H1 (cell line): ENCODE measurements at regions not wholly inside any gene's neighbourhood (a gene's known extent, or its start where the extent isn't known, plus 50 kb on each side); places are given as distances from the start of the nearest gene placed in this dataset.

ENCODE experiments used
- CTCF ChIA-PET: fragments of 300-600 bp; sonication (Branson Sonifier 250); formaldehyde crosslinking; loops from one replicate; lab custom pipeline; 2021; ENCODE audit not compliant: partially characterized antibody; lab: Charles Lee
- POLR2A ChIA-PET: fragments of 300-600 bp; sonication (Branson Sonifier 250); formaldehyde crosslinking; loops from one replicate; lab custom pipeline; 2021; ENCODE audit warnings: inconsistent platforms; ENCODE audit not compliant: partially characterized antibody; lab: Charles Lee
- DNase-seq, 2 experiments: peaks; one replicate each; pipeline versions ENCODE4 v3.0.0 to v3.0.0-alpha.2; 2010 to 2022; ENCODE audit warnings: low spot score in 2 of 2, low read depth in 1 of 2, mixed read lengths in 1 of 2
- FAIRE-seq: peaks from 2 replicates; lab custom pipeline; 2011; peaks lifted over from hg19 to GRCh38; lab: Jason Lieb, UNC
- H2AFZ ChIP-seq: 2 replicates; pipeline ENCODE4 v1.8.1; 2012; ENCODE audit warnings: low read length, inconsistent platforms
- H2AK5ac ChIP-seq: 2 replicates; pipeline ENCODE4 v1.6.1; 2013; ENCODE audit warnings: low read depth, low read length
- H2BK120ac ChIP-seq: replicated peaks from 2 replicates; pipeline ENCODE3; 2013; ENCODE audit warnings: low read depth, low read length, inconsistent platforms
- H2BK12ac ChIP-seq: 2 replicates; pipeline ENCODE4 v1.6.1; 2013; ENCODE audit warnings: low read depth, low read length
- H2BK15ac ChIP-seq: 2 replicates; pipeline ENCODE4 v1.6.1; 2013; ENCODE audit warnings: low read length
- H2BK20ac ChIP-seq: 2 replicates; pipeline ENCODE4 v1.6.1; 2013; ENCODE audit warnings: low read length
- H2BK5ac ChIP-seq: 2 replicates; pipeline ENCODE4 v1.6.1; 2013; ENCODE audit warnings: low read depth, low read length
- H3K14ac ChIP-seq: 2 replicates; pipeline ENCODE4 v1.6.1; 2013; ENCODE audit warnings: inconsistent platforms; ENCODE audit not compliant: insufficient read length
- H3K18ac ChIP-seq: 2 replicates; pipeline ENCODE4 v1.6.1; 2013; ENCODE audit warnings: low read length; ENCODE audit errors: extremely low read depth
- H3K23ac ChIP-seq: 2 replicates; pipeline ENCODE4 v1.6.1; 2013; ENCODE audit warnings: inconsistent platforms; ENCODE audit not compliant: insufficient read length
- H3K23me2 ChIP-seq: 2 replicates; pipeline ENCODE4 v1.6.1; 2013; ENCODE audit warnings: low read depth, low read length
- H3K27ac ChIP-seq: 2 replicates; pipeline ENCODE4 v1.6.1; 2011; ENCODE audit warnings: low read depth, low read length, inconsistent platforms
- H3K27me3 ChIP-seq, 4 experiments: replicated peaks in 1 of 4; 1 replicate in 1 of 4; 2 replicates in 3 of 4; pipeline versions ENCODE4 v1.6.1 to v1.8.1; 2011 to 2013; ENCODE audit warnings: low read length in 3 of 4, mild to moderate bottlenecking in 3 of 4, inconsistent platforms in 2 of 4, mixed read lengths in 2 of 4, moderate library complexity in 1 of 4; ENCODE audit not compliant: control insufficient read depth in 3 of 4, insufficient read depth in 3 of 4; ENCODE audit errors: extremely low read depth in 1 of 4
- H3K36me3 ChIP-seq, 4 experiments: 2 replicates each; pipeline versions ENCODE4 v1.6.1 to v1.8.1; 2011 to 2013; ENCODE audit warnings: mild to moderate bottlenecking in 4 of 4, low read length in 3 of 4, moderate library complexity in 2 of 4, control low read depth in 1 of 4, inconsistent platforms in 1 of 4; ENCODE audit not compliant: insufficient read depth in 4 of 4, control insufficient read depth in 2 of 4
- H3K4ac ChIP-seq: replicated peaks from 2 replicates; pipeline ENCODE3; 2013; ENCODE audit warnings: low read length, low read depth, mixed read lengths, inconsistent platforms; ENCODE audit not compliant: insufficient read length
- H3K4me1 ChIP-seq, 4 experiments: replicated peaks in 1 of 4; 1 replicate in 1 of 4; 2 replicates in 3 of 4; pipeline versions ENCODE4 v1.6.1 to v1.8.1; 2011 to 2013; ENCODE audit warnings: low read length in 3 of 4, inconsistent platforms in 2 of 4, mixed read lengths in 1 of 4; ENCODE audit not compliant: insufficient read depth in 4 of 4, control insufficient read depth in 3 of 4
- H3K4me2 ChIP-seq, 2 experiments: 2 replicates each; pipeline versions ENCODE4 v1.6.1 to v1.8.1; 2011 to 2013; ENCODE audit warnings: low read depth in 2 of 2, low read length in 2 of 2, control low read depth in 1 of 2, inconsistent platforms in 1 of 2, mild to moderate bottlenecking in 1 of 2; ENCODE audit not compliant: insufficient read depth in 1 of 2
- H3K4me3 ChIP-seq, 4 experiments: fragments of 200-600, 300-600 bp in 1 of 4; sonication (generic), shearing (Covaris generic), sonication (Bioruptor Twin) in 1 of 4; 2 replicates each; pipeline versions ENCODE4 v1.5.1 to v1.8.1; 2011 to 2016; ENCODE audit warnings: low read length in 4 of 4, low read depth in 3 of 4, control low read depth in 2 of 4, inconsistent platforms in 2 of 4, mild to moderate bottlenecking in 2 of 4, mixed read lengths in 1 of 4, moderate library complexity in 1 of 4; ENCODE audit not compliant: insufficient read depth in 2 of 4; ENCODE audit errors: extremely low read depth in 1 of 4
- H3K56ac ChIP-seq: replicated peaks from 2 replicates; pipeline ENCODE3; 2013; ENCODE audit warnings: low read depth, mild to moderate bottlenecking, mixed read lengths, low read length, inconsistent platforms; ENCODE audit not compliant: insufficient read length
- H3K79me1 ChIP-seq: 2 replicates; pipeline ENCODE4 v1.6.1; 2013; ENCODE audit warnings: low read depth, low read length, control low read depth
- H3K79me2 ChIP-seq, 2 experiments: 2 replicates each; pipeline versions ENCODE4 v1.6.1 to v1.8.1; 2012 to 2013; ENCODE audit warnings: low read length in 2 of 2, mild to moderate bottlenecking in 2 of 2, inconsistent platforms in 1 of 2; ENCODE audit not compliant: insufficient read depth in 2 of 2, control insufficient read depth in 1 of 2
- H3K9ac ChIP-seq, 4 experiments: replicated peaks in 1 of 4; 1 replicate in 1 of 4; 2 replicates in 3 of 4; pipeline versions ENCODE4 v1.6.1 to v1.8.1; 2011 to 2013; ENCODE audit warnings: low read depth in 3 of 4, low read length in 3 of 4, control low read depth in 2 of 4, mild to moderate bottlenecking in 2 of 4, moderate library complexity in 2 of 4, inconsistent platforms in 1 of 4; ENCODE audit errors: extremely low read depth in 1 of 4
- H3K9me3 ChIP-seq, 2 experiments: 2 replicates each; pipeline versions ENCODE4 v1.6.1 to v1.8.1; 2012 to 2013; ENCODE audit warnings: mild to moderate bottlenecking in 2 of 2, moderate library complexity in 2 of 2, control low read depth in 1 of 2, inconsistent platforms in 1 of 2, low read depth in 1 of 2, low read length in 1 of 2, mixed read lengths in 1 of 2; ENCODE audit not compliant: insufficient read depth in 2 of 2
- H4K20me1 ChIP-seq, 2 experiments: replicated peaks in 1 of 2; 2 replicates each; pipeline versions ENCODE3 to v1.8.1; 2011 to 2013; ENCODE audit warnings: inconsistent platforms in 2 of 2, low read length in 2 of 2, mild to moderate bottlenecking in 1 of 2; ENCODE audit not compliant: insufficient read depth in 2 of 2, control insufficient read depth in 1 of 2
- H4K5ac ChIP-seq: 2 replicates; pipeline ENCODE4 v1.6.1; 2013; ENCODE audit warnings: low read length, low read depth, mixed read lengths, inconsistent platforms; ENCODE audit not compliant: insufficient read length
- H4K8ac ChIP-seq: 2 replicates; pipeline ENCODE4 v1.8.0; 2013; ENCODE audit warnings: mild to moderate bottlenecking, moderate library complexity, low read length, inconsistent platforms; ENCODE audit not compliant: insufficient read depth; ENCODE audit errors: extremely low read depth
- H4K91ac ChIP-seq: replicated peaks from 2 replicates; pipeline ENCODE3; 2013; ENCODE audit warnings: low read length, mixed read lengths, inconsistent platforms; ENCODE audit not compliant: insufficient read length
- MAFK ChIP-seq: IDR thresholded peaks from 2 replicates; pipeline ENCODE4 v1.6.1; 2012; ENCODE audit warnings: low read depth, mild to moderate bottlenecking, improper control_type of control experiment, low read length
- RAD21 ChIP-seq, 2 experiments: IDR thresholded peaks in 1 of 2; conservative IDR thresholded peaks in 1 of 2; 2 replicates each; pipeline ENCODE4 v1.6.1; 2011; ENCODE audit warnings: low read depth in 2 of 2, low read length in 2 of 2, improper control_type of control experiment in 1 of 2, inconsistent platforms in 1 of 2, mild to moderate bottlenecking in 1 of 2, moderate library complexity in 1 of 2
- whole genome bisulfite sequencing, 2 experiments: shearing (Covaris generic) in 1 of 2; methylation state at CpG; one replicate each; pipeline versions ENCODE4 v1.1.6 to v1.1.7; 2013 to 2015; ENCODE audit warnings: low lambda C conversion rate in 2 of 2, mixed read lengths in 2 of 2, inconsistent platforms in 1 of 2, low coverage in 1 of 2, missing lambda C conversion rate in 1 of 2; ENCODE audit not compliant: insufficient replicate concordance in 2 of 2, insufficient coverage in 1 of 2, insufficient read length in 1 of 2; ENCODE audit errors: extremely low coverage in 1 of 2, missing lambda C conversion rate in 1 of 2; 5-methylcytosine and 5-hydroxymethylcytosine counted together
- TF ChIP-seq, protein P1 (sequence below), 3 experiments: IDR thresholded peaks; 1 replicate in 2 of 3; 2 replicates in 1 of 3; pipeline versions ENCODE4 v1.5.1 to v1.6.1; 2011; ENCODE audit warnings: low read length in 3 of 3, mild to moderate bottlenecking in 3 of 3, inconsistent platforms in 2 of 3, low read depth in 1 of 3, moderate library complexity in 1 of 3; ENCODE audit not compliant: insufficient read depth in 1 of 3; ENCODE audit errors: control extremely low read depth in 1 of 3

DNA sequence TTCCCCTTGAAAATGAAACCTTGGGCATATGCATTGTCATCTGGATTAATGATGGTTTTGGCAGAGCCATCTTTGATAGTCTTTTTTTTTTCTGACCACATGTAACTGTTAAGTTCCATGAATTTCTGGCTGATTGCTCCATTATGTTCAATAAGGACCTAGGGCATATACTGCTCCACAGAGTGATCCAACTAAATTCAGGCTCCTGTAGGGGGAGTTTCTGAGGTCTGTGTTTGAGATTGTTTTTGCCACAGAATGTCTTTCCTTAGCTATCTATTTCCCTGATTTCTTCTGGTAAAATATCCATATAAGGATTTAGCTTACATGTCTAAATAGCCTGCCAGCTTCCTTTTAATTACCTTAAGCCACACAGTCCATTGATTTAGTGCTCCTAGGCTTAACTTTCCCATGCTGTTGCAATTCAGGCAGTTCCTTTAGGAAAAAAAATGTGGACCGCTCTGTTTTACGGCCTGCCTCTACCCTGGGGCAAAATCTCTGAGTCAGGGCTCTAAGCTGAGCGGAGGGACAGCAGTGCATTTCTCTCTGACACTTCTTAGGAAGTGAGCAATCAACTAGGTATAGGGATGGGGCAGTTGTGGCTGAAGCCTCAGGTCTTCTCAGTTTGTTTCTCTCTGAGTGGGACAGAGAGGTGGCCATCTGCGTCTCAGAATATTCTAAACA, 796.2 kb downstream of the NR2F2 start:
- Histone ChIP-seq H3K14ac (no peak overlapping the region), H3K79me1 (no peaks in the 10 kb centered on the region), H3K9ac (no peak overlapping the region), H4K5ac (no peak overlapping the region), H2AK5ac (no peak overlapping the region), H2BK120ac (no peak overlapping the region), H3K9me3 (no peaks in the 10 kb centered on the region), H2AFZ (peak overlapping the region; percentile 80), H3K18ac (no peak overlapping the region), H2BK12ac (no peak overlapping the region), H3K36me3 (no peaks in the 10 kb centered on the region), H3K23me2 (no peaks in the 10 kb centered on the region; the same call in 1 of the 2 replicates), H2BK20ac (no peak overlapping the region), H3K23ac (no peak overlapping the region), H3K4me1 (no peaks in the 10 kb centered on the region), H3K27ac (no peak overlapping the region), H3K27me3 (no peaks in the 10 kb centered on the region), H3K4me3 (no peak overlapping the region), H3K56ac (no peak overlapping the region), H3K79me2 (no peaks in the 10 kb centered on the region), H4K8ac (no peak overlapping the region), H3K4ac (no peak overlapping the region), H3K4me2 (no peak overlapping the region), H4K20me1 (no peaks in the 10 kb centered on the region), H2BK15ac (no peak overlapping the region), H2BK5ac (no peak overlapping the region), H4K91ac (no peak overlapping the region)
- DNase-seq (no peak), FAIRE-seq (no peak)
- ChIA-PET CTCF (interaction anchor here (0.7 to 3.0 kb wide), 11 partner anchors 9 to 547 kb away, joined by 3 to 12 read pairs (median 3); no protein-coding TSS in a partner anchor), POLR2A (no interaction called here)
- WGBS, 2 experiments, result 89% methylated on average over 4 of the region's 4 CpGs; no CpG with 5 or more reads in 1 of the 2 experiments
- TF ChIP-seq, protein P1, sequence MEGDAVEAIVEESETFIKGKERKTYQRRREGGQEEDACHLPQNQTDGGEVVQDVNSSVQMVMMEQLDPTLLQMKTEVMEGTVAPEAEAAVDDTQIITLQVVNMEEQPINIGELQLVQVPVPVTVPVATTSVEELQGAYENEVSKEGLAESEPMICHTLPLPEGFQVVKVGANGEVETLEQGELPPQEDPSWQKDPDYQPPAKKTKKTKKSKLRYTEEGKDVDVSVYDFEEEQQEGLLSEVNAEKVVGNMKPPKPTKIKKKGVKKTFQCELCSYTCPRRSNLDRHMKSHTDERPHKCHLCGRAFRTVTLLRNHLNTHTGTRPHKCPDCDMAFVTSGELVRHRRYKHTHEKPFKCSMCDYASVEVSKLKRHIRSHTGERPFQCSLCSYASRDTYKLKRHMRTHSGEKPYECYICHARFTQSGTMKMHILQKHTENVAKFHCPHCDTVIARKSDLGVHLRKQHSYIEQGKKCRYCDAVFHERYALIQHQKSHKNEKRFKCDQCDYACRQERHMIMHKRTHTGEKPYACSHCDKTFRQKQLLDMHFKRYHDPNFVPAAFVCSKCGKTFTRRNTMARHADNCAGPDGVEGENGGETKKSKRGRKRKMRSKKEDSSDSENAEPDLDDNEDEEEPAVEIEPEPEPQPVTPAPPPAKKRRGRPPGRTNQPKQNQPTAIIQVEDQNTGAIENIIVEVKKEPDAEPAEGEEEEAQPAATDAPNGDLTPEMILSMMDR (IDR thresholded peaks at IDR 0.05; ENCODE audit: control extremely low read depth in 1 of 3, insufficient read depth in 1 of 3, low read depth in 1 of 3, low read length in 3 of 3), result peak in 1 of 3 experiments; percentile 26; a peak in 1 of 4 replicates
- no peak for TF ChIP-seq MAFK
- peak in 1 of 2 experiments; percentile 20; a peak in 1 of 4 replicates for TF ChIP-seq RAD21 (IDR thresholded peaks at IDR 0.05 in 1 of 2, conservative IDR thresholded peaks at IDR 0.05 in 1 of 2; ENCODE audit: low read depth in 2 of 2, low read length in 2 of 2)
